GM13976 (cell line): ENCODE measurements at regions not wholly inside any gene's neighbourhood (a gene's known extent, or its start where the extent isn't known, plus 50 kb on each side); places are given as distances from the start of the nearest gene placed in this dataset.

Experiments used
- DNase-seq: peaks from one replicate; pipeline ENCODE4 v3.0.0; 2012; ENCODE audit warnings: low spot score
- in situ Hi-C: fragments of 300-500 bp; cut with MboI; formaldehyde crosslinking; loops from one replicate; pipeline ENCODE4 v1.12.0; 2022; ENCODE audit warnings: low sequenced_read_pairs, mixed read lengths, inconsistent platforms; ENCODE audit not compliant: unreplicated experiment
- TF ChIP-seq, protein P1 (sequence below): IDR thresholded peaks from 2 replicates; pipeline ENCODE4 v1.5.1; 2012; ENCODE audit warnings: borderline replicate concordance, mild to moderate bottlenecking; ENCODE audit not compliant: insufficient read depth; ENCODE audit errors: extremely low read depth, missing control alignments, control extremely low read depth

DNA sequence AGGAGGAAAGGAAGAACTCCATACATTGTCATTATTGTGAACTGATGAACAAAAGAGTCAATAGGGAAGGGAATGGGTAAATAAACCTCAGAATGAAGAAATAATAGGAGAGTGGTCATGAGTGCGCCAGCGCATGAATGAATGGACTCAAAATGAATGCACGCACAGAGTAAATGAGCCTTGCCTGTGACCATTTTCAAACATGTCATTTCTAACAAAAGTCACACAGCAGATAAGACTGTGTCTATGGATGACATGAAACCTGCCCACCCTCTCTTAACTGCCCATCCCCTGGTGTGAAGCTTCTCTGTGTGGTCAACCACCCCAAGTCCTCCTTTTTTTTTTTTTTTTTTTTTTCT is 121.1 kb upstream of the TEX51 start:
- in situ Hi-C loops = no loop called here
- TF ChIP-seq, protein P1, sequence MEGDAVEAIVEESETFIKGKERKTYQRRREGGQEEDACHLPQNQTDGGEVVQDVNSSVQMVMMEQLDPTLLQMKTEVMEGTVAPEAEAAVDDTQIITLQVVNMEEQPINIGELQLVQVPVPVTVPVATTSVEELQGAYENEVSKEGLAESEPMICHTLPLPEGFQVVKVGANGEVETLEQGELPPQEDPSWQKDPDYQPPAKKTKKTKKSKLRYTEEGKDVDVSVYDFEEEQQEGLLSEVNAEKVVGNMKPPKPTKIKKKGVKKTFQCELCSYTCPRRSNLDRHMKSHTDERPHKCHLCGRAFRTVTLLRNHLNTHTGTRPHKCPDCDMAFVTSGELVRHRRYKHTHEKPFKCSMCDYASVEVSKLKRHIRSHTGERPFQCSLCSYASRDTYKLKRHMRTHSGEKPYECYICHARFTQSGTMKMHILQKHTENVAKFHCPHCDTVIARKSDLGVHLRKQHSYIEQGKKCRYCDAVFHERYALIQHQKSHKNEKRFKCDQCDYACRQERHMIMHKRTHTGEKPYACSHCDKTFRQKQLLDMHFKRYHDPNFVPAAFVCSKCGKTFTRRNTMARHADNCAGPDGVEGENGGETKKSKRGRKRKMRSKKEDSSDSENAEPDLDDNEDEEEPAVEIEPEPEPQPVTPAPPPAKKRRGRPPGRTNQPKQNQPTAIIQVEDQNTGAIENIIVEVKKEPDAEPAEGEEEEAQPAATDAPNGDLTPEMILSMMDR = no peak
- no peak for DNase-seq

DNA sequence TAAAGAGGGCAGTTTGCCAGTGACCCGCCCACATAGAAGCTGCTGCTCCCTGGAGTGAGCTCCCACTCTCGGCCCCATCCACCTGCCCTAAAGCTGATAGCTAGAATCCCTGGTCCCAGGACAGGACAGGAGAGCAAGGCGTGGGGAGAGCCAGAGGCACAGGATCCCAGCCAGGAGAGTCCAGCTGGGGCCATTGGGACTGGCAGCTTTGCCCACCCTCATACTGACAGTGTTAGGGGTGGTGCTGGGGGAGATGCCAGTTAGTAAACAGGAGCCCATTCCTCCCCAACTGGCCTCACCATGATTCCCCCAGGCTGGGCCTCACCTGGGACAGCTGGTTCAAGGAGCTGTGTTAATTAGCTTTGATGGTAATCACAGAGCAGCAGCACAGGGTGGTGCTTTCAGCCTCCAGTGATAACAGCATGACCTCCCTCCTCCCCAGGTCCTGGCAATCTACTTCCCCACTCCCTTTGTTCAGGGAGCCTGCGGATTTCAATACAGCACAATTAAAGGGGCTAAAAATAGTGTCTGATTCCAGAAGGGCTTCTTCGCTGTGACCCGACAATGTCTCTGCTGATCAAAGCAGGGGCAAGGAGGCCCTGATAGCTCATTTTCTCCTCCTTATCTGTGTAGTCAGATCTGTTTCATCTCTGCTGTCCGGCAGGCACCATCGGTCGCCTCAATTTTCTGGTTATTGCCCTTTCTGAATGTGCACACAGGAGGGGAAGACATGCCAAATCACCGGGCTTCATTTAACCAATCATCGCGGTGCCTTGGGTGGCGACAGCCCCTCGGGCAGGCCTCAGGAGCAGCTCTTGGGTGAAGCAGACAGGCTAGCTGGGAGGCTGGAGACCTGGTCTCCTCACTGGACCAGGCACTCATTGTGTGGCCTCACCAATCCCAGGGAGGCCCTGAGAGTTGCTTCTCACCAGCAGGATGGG is 119.9 kb upstream of the TEX51 start:
- TF ChIP-seq, protein P1 = no peak
- in situ Hi-C loops = no loop called here
- DNase-seq = no peak

DNA sequence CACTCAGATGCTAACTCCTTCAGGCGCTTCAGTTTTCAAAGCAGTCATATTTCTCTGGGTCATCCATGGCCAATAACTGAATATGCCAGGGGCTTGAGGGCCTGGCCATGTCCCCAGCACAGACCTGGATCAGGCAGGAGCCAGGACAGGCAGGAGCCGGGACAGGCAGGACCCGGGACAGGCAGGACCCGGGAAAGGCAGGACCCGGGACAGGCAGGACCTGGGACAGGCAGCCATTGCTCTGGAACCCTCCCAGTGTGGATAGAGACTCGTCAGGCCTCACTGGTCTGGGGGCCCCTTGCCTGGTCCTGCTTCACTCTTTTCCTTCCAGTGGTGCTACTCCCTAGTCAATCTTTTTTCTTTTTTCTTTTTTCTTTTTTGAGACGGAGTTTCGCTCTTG is 117.5 kb upstream of the TEX51 start:
- TF ChIP-seq, protein P1 = no peak
- DNase-seq = no peak
- in situ Hi-C loops = no loop called here

DNA sequence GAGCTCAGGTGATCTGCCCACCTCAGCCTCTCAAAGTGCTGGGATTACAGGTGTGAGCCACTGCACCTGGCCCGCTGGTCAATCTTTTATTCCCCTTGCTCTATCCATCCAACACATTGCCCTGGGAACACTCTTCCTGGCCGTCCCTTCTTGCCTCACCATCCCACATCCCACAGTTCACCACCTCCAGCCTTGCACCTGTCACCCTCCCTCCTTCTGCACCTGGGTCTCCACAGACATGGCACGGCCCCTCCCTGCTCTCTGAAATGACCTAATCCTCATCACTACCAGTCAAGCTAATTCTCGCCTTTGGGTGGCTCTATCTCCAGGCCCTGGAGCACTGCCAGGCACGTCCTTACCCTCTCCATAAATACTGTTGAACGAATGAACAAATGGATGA is 116.9 kb upstream of the TEX51 start:
- DNase-seq = no peak
- TF ChIP-seq, protein P1 = no peak
- in situ Hi-C loops = no loop called here

DNA sequence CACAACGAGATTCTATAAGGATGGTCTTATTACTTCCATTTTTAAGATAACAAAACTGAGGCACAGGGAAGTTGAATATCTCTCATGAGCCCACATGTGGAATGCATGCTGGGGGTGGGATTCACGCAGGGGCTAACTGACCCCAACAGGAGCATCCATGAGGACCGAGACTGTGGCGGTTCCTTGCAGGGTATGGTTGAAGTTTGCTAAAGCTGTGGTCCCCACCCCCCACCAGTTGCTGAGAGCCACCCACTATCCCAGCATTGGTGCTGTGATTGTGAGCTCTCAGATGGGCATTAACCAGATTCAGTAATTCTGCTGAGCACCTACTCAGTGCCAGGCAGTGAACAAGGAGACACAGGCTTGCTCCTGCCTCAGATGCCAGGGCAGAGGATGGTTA is 116.0 kb upstream of the TEX51 start:
- TF ChIP-seq, protein P1 = no peak

DNA sequence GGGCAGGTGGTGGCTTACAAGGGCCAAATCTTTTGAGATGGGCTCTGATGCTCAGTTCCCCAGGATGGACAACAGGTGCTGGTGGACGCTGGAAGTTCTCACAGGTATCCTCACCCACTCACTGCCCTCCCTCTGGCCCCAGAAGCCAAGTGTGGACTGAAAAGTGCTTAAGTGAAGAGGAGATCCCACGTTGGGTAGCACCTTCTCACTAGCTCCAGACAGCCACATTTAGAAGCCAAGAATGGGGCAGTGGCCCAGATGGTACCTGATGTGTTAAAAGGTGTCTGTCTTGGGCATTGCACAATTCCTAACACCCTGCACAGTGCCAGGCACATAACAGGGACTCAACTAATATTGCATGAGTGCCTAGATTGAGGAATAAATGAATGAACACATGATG is 115.3 kb upstream of the TEX51 start:
- no peak for DNase-seq
- in situ Hi-C loops = no loop called here
- TF ChIP-seq, protein P1 = no peak

More for the DNA sequence above, 116.0 kb upstream of the TEX51 start:
- in situ Hi-C loops = no loop called here
- no peak for DNase-seq

DNA sequence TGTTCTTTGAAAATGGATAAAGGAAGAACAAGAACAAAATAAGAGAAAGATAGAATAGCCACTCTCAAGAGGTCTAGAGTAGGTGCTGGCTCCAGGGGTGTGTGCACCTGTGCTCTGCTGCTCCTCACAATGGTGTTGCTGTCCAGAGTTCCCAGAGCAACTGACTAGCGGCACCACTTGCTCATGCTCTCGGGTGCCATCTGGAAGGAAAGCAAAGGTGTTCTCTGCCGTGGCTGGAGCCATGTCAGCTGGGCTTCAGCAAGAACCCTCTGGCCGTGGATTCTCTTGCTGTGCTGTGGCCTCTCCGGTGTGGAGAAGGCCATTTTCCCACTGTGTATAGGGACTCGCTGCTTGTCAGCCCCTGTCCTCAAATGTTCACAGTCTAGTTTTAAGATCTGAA is 114.6 kb upstream of the TEX51 start:
- TF ChIP-seq, protein P1 = no peak
- no peak for DNase-seq
- in situ Hi-C loops = no loop called here
